HG02870 (cell line): ENCODE measurements at regions not wholly inside any gene's neighbourhood (a gene's known extent, or its start where the extent isn't known, plus 50 kb on each side); places are given as distances from the start of the nearest gene placed in this dataset.

Experiments used
- ATAC-seq: cut with Tn5 transposase; IDR thresholded peaks from one replicate; pipeline ENCODE4 v1.9.1; 2021; ENCODE audit warnings: mild to moderate bottlenecking, moderate library complexity; ENCODE audit not compliant: unreplicated experiment

DNA sequence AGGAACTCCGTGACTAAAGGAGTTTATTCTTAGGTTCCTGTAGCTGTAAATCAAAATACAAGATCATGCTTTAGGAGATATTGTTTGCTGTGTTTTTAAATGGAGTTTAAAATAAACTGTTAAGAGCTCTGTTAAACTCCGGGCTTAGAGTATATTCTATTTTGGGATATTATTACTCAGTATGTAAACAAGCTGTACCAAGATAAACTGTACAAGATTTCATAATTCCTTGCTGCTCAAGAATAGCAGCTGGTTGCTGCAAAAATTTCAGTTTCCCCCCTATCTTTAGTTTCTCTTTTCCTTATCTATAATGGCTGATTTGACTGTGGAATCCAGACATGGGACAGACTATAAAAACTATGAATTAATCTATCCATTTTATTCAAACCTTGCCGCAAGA is 215.7 kb downstream of the HTR7 start:
- ATAC-seq = no peak

DNA sequence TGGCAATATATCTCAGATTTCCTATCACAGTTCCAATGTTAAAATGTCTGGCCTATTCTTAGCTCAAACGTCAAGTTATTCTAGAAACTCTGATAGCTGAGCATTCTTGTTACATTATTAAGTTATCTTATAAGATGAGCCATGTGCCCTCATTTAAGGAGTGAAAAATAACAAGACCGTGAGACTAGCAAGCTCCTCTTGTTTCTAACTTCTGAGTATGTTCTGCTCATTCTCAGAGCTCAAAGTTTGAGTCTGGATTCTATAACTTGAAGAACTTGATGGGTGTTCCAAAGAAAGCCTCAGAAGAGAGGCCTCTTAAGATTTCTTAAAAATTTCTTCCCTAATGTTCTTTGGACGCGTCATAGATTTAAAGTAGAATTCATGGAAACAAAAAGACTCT is 215.2 kb downstream of the HTR7 start:
- ATAC-seq = no peak

DNA sequence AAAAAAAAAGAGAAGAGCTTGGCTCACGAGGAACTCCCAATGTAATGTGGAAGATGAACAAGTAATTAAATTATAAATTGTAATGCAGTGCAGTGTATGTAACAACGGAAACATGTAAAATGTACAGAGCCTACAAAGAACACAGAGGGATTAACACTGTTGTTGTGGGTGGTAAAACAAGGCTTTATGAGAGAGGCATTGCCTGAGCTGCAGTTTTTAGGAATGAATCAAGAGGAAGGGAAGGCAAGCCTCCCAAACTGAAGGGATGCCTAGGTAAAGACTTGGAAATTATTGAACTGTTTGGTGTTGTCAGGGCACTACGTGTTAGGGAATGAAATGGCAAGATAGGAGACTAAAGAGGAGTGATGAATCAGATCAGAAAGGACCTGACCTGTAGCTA is 213.7 kb downstream of the HTR7 start:
- no peak for ATAC-seq

DNA sequence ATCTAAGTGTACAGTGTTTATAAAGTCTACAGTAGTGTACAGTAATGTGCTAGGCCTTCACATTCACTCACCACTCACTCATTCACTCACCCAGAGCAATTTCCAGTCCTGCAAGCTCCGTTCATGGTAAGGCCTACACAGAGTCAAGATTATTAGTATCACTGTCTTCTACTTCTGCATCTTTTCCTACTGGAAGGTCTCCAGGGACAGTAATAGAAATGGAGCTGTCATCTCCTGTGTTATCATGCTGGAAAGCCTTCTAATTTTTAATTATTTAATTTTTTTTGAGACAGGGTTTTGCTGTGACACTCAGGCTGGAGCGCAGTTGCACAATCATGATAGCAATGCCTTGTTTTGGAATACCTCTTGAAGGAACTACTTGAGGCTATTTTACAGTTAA is 207.0 kb downstream of the HTR7 start:
- no peak for ATAC-seq

DNA sequence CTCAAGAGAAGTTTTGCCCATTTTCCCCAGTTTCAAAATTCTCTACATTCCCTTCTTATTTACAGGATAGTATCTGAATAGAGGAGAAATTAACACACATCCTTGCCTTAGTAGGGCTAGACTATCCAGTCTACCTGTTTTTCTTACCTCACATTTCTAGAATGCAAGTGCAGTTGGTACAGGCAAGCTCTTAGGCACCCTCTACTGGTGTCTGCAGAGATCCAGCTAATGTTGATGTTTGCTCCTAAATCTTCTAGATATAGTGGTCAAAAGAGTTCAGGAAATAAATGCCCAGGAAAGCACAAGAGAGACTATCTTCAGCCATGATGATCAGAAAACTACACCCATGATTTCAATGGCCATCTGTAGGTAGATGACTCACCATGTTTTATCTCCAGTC is 205.3 kb downstream of the HTR7 start:
- no peak for ATAC-seq

DNA sequence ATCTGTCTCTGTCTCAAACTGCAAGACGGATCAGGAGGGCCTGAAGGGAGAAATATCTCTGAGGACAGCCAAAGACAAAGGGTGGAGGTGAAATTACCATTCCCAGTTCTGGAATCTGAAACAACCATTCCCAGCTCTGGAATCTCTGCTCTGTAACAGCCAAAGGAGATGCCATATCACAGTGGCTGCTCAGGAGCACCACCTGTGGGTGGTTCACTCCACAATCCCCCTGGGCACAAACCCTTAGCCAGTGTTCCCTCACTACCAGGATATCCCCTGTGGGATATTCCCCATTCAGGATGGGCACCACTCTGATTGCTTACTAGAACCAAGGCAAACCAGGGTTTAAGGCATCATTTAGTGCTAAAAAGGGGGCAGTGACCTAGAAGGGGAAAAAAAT is 199.0 kb downstream of the HTR7 start:
- no peak for ATAC-seq

DNA sequence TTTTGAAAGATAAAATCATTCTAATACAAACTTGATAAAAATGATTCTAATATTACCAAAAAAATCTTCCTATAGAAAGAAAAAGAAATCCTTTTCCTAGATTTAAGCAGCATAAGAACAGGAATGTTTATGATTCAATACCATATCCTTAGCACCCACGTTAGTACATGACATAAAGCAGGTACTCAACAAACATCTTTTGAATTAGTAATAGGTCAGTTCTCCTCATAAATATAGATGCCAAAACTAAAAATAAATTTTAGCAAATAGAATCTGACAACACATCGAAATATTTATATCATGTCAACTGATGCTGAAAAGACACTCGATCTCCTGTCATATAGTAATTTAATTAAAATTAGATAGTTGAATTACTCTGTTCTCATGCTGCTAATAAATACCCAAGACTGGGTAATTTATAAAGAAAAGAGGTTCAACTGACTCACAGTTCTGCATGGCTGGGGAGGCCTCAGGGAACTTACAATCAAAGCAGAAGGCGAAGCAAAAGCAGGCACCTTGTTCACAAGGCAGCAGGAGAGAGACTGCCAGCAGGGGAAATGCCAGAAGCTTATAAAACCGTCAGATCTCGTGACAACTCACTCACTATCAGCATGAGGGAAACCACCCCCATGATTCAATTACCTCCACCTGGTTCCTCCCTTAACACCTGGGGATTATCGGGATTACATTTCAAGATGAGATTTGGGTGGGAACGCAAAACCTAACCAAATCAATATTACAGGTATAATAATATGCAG is 191.8 kb downstream of the HTR7 start:
- ATAC-seq = no peak

DNA sequence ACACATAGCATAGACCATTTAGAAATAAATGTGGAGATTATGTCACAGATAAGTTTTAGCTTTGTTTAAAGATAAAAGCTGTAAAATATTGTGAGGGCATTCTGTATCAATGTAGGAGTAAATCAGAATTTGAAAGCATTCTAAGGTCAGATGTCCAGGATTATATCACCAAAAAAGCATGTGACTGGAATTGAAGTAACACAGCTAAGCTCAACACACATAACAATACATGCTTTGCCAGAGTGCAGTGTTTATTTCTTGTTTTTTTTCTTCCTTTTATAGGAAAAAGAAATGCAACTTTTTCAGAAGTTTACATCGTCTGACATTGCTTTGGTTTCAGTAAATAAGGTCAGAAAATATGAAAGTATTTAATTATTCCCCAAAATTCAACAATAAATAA is 183.4 kb downstream of the HTR7 start:
- no peak for ATAC-seq

DNA sequence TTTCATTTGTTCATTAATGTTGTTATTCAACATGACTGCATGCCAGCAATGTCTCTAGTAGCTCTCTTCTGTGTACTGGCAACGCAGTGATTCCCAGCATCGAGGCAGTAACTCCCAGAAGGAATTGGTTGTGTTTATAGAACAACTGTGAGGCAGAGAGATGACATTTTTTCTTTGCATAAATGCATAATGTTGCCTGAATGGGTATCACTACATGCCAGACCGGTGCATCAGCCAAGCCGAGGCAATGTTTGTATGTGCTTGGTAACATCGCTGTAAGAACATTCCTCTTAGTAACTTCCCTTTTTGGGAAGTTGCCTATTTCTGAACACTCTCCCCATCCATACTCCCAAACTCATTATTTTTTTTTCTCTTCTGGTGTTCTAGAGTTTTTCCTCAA is 182.9 kb downstream of the HTR7 start:
- no peak for ATAC-seq

DNA sequence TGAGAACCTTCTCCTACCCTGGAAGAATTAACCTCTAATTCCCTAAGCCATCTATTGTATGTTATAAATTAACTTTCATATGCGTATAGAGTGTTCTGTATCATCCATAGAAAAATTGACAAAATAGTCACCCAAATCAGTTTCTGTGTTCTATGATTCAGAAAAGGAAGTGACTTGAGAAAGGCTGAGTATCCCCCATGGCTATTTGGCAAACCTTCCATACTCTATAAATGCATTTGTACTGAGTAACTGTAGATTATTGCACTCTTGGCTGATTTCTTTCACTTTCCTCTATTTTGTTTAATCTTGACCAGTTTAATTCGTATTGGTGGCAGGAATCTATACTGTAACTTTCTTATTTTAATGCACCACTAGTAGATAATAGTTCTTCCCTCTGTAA is 182.2 kb downstream of the HTR7 start:
- no peak for ATAC-seq
